GM06990 (cell line): ENCODE measurements at regions not wholly inside any gene's neighbourhood (a gene's known extent, or its start where the extent isn't known, plus 50 kb on each side); places are given as distances from the start of the nearest gene placed in this dataset.

Experiments
- DNase-seq: peaks from one replicate; pipeline ENCODE4 v3.0.0-alpha.2; 2011; ENCODE audit not compliant: insufficient read length; ENCODE audit errors: extremely low read depth
- H3K27me3 ChIP-seq: replicated peaks from 2 replicates; pipeline ENCODE4 v1.6.0; 2011; ENCODE audit warnings: low read length; ENCODE audit not compliant: control insufficient read depth, insufficient read depth
- H3K36me3 ChIP-seq: 2 replicates; pipeline ENCODE4 v1.5.1; 2011; ENCODE audit warnings: low read length; ENCODE audit not compliant: control insufficient read depth, insufficient read depth
- H3K4me3 ChIP-seq: replicated peaks from 2 replicates; pipeline ENCODE4 v1.5.1; 2011; ENCODE audit warnings: low read depth, mild to moderate bottlenecking, control low read depth, low read length
- CTCF ChIP-seq: IDR thresholded peaks from 2 replicates; pipeline ENCODE4 v1.5.1; 2011; ENCODE audit warnings: low read length, control low read depth, mild to moderate bottlenecking, inconsistent platforms; ENCODE audit not compliant: insufficient read depth, poor library complexity, severe bottlenecking

- no peak for DNase-seq
- Histone ChIP-seq H3K27me3 (no peaks in the 10 kb centered on the region), H3K4me3 (no peak overlapping the region), H3K36me3 (no peaks in the 10 kb centered on the region)
- TF ChIP-seq CTCF, result no peak
These were observed 564.5 kb upstream of the PTBP2 start for GRCh38 chr1:96157101-96157500.

DNA sequence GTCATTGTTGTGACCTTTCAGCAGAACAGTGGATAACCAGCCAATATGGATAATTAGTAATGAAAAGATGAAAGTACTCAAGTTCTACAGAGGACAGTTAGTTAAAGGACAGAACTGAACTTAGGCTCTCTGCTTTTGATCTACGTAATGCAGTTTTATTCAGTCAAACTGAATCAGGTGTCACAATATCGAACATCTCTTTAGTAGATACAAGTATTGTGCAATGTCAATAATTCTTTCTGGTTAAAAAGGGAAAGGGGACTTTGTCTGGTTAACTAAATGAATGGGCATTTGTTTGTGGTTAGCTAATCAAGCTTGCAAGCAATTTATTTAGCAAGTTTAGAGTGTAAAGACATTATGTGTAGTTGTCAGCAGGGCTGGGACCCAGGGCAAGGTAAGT is 562.2 kb upstream of the PTBP2 start:
- H3K36me3 ChIP-seq, result no peaks in the 10 kb centered on the region
- no peak for TF ChIP-seq CTCF

DNA sequence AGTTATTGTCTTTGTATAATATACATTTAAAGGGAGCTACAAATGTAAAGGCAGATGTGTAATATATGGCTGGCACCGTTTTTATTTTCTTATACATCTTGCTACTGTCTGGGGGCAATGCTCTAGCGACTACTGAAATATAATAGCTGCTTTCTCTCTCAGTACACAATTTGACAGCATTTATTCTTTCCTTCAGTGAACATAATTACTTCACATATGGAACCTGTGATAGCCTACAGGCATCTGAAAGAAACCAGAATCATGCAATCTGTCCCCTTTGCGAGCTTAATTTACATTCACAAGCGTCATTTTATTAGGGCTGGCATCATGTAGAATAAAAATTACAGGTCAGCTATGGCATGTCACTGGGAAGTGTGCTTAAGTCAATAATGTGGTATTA is 557.5 kb upstream of the PTBP2 start:
- no peak overlapping the region for H3K4me3 ChIP-seq
- no peaks in the 10 kb centered on the region for H3K27me3 ChIP-seq
- no peak for DNase-seq
- TF ChIP-seq CTCF, result no peak
- no peaks in the 10 kb centered on the region for H3K36me3 ChIP-seq

More for the DNA sequence above, 562.2 kb upstream of the PTBP2 start:
- H3K4me3 ChIP-seq, result no peak overlapping the region
- no peak for DNase-seq
- H3K27me3 ChIP-seq, result no peaks in the 10 kb centered on the region

- Histone ChIP-seq H3K36me3 (no peaks in the 10 kb centered on the region), H3K27me3 (no peaks in the 10 kb centered on the region), H3K4me3 (no peak overlapping the region)
- DNase-seq, result no peak
- TF ChIP-seq CTCF, result no peak
These were observed 543.5 kb upstream of the PTBP2 start for GRCh38 chr1:96178053-96178452.

GRCh38 chr1:96183485-96183884 is 538.1 kb upstream of the PTBP2 start:
- no peak for TF ChIP-seq CTCF
- no peak for DNase-seq
- H3K27me3 ChIP-seq, result no peaks in the 10 kb centered on the region
- no peaks in the 10 kb centered on the region for H3K36me3 ChIP-seq
- H3K4me3 ChIP-seq, result no peak overlapping the region

DNA sequence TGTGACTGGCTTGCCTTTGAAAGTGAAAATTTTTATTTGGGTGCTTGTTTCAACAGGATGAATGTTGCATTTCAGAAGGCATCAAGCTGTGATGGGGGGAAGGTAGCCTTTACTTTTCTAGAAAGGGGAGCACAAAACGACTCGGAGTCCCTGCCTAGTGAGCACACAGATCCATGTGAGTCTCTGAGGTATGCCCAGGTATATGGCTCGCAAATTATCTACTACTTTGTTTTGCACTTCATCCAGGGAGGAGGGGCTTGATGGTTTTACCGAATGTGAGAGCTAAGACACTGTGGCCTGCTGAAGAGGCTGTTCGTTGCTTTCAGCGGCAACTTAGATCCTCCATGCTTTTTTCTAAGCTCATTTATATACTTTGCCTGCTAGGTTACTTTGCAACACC is 537.7 kb upstream of the PTBP2 start:
- no peak for DNase-seq
- Histone ChIP-seq H3K4me3 (no peak overlapping the region), H3K36me3 (no peaks in the 10 kb centered on the region), H3K27me3 (no peaks in the 10 kb centered on the region)
- TF ChIP-seq CTCF, result no peak
